IMR-90 (cell line): ENCODE measurements at regions not wholly inside any gene's neighbourhood (a gene's known extent, or its start where the extent isn't known, plus 50 kb on each side); places are given as distances from the start of the nearest gene placed in this dataset.

Source experiments
- ATAC-seq: fragments of 200-7000 bp; cut with Tn5 transposase; 2 replicates; pipeline ENCODE4 v1.9.1; 2020; ENCODE audit warnings: low read depth, mild to moderate bottlenecking, moderate library complexity
- BruUV-seq: library from RNA; stranded (reverse); fragments of 400-500 nt; replicated peaks from 2 replicates; lab custom pipeline; 2021; lab: Mats Ljungman, UMichigan
- CTCF ChIA-PET: fragments of 300-600 bp; formaldehyde crosslinking; extraction: SDS; loops from one replicate; lab custom pipeline; 2021; ENCODE audit warnings: antibody characterized with exemption; lab: Yijun Ruan, JAX
- POLR2A ChIA-PET: fragments of 300-600 bp; sonication (Branson Sonifier 250); formaldehyde crosslinking; loops from one replicate; lab custom pipeline; 2022; ENCODE audit warnings: antibody characterized with exemption; ENCODE audit not compliant: unreplicated experiment; lab: Charles Lee
- DNase-seq: peaks from one replicate; pipeline ENCODE4 v3.0.0; 2013
- H2AFZ ChIP-seq: replicated peaks from 2 replicates; pipeline ENCODE3; 2013; ENCODE audit warnings: low read length, mild to moderate bottlenecking; ENCODE audit not compliant: poor library complexity
- H2AK5ac ChIP-seq: 2 replicates; pipeline ENCODE4 v1.6.1; 2013; ENCODE audit warnings: low read depth, low read length, inconsistent platforms
- H2AK9ac ChIP-seq: replicated peaks from 2 replicates; pipeline ENCODE3; 2013; ENCODE audit warnings: mild to moderate bottlenecking, low read depth, low read length, moderate library complexity; ENCODE audit not compliant: poor library complexity
- H2BK120ac ChIP-seq: 2 replicates; pipeline ENCODE4 v1.6.1; 2013; ENCODE audit warnings: low read depth, low read length, inconsistent platforms
- H2BK15ac ChIP-seq: 3 replicates; pipeline ENCODE4 v1.6.1; 2013; ENCODE audit warnings: low read depth, low read length, inconsistent platforms
- H2BK20ac ChIP-seq: 2 replicates; pipeline ENCODE4 v1.6.1; 2013; ENCODE audit warnings: low read depth, mild to moderate bottlenecking, inconsistent platforms, low read length, moderate library complexity
- H2BK5ac ChIP-seq: 2 replicates; pipeline ENCODE4 v1.6.1; 2013; ENCODE audit warnings: mild to moderate bottlenecking, low read depth, low read length, inconsistent platforms; ENCODE audit not compliant: poor library complexity, severe bottlenecking
- H3K14ac ChIP-seq: replicated peaks from 2 replicates; pipeline ENCODE4 v1.6.1; 2013; ENCODE audit warnings: low read depth, low read length, inconsistent platforms
- H3K18ac ChIP-seq: 2 replicates; pipeline ENCODE4 v1.6.1; 2013; ENCODE audit warnings: low read depth, low read length, control low read depth
- H3K23ac ChIP-seq: 2 replicates; pipeline ENCODE4 v1.6.1; 2013; ENCODE audit warnings: low read depth, low read length, inconsistent platforms
- H3K27ac ChIP-seq: 2 replicates; pipeline ENCODE4 v1.5.1; 2013; ENCODE audit warnings: mild to moderate bottlenecking, control low read depth, low read length; ENCODE audit not compliant: insufficient read depth
- H3K27me3 ChIP-seq: 2 replicates; pipeline ENCODE4 v1.6.1; 2013; ENCODE audit warnings: low read length; ENCODE audit not compliant: control insufficient read depth, insufficient read depth
- H3K36me3 ChIP-seq: 2 replicates; pipeline ENCODE4 v1.6.1; 2013; ENCODE audit warnings: low read length, mixed read lengths; ENCODE audit not compliant: control insufficient read depth, insufficient read depth
- H3K4ac ChIP-seq: 2 replicates; pipeline ENCODE4 v1.6.1; 2013; ENCODE audit warnings: low read depth, low read length, inconsistent platforms
- H3K4me1 ChIP-seq: 2 replicates; pipeline ENCODE4 v1.6.1; 2013; ENCODE audit warnings: low read length, mixed read lengths; ENCODE audit not compliant: control insufficient read depth, insufficient read depth
- H3K4me2 ChIP-seq: 2 replicates; pipeline ENCODE4 v1.6.1; 2013; ENCODE audit warnings: low read depth, mild to moderate bottlenecking, control low read depth, low read length, moderate library complexity
- H3K4me3 ChIP-seq: 2 replicates; pipeline ENCODE4 v1.5.1; 2013; ENCODE audit warnings: low read depth, mild to moderate bottlenecking, control low read depth, low read length, moderate library complexity; ENCODE audit not compliant: insufficient read depth
- H3K56ac ChIP-seq: 2 replicates; pipeline ENCODE4 v1.6.1; 2013; ENCODE audit warnings: low read length, inconsistent platforms; ENCODE audit not compliant: insufficient read depth; ENCODE audit errors: extremely low read depth
- H3K79me1 ChIP-seq, 2 experiments: 2 replicates each; pipeline ENCODE4 v1.6.1; 2013; ENCODE audit warnings: low read length in 2 of 2, inconsistent platforms in 1 of 2, low read depth in 1 of 2
- H3K9ac ChIP-seq: 2 replicates; pipeline ENCODE4 v1.6.1; 2013; ENCODE audit warnings: low read depth, low read length, control low read depth
- H3K9me1 ChIP-seq: 2 replicates; pipeline ENCODE4 v1.6.1; 2013; ENCODE audit warnings: low read length, inconsistent platforms; ENCODE audit not compliant: insufficient read depth
- H3K9me3 ChIP-seq: 2 replicates; pipeline ENCODE4 v1.6.1; 2013; ENCODE audit warnings: low read length; ENCODE audit not compliant: control insufficient read depth, insufficient read depth
- H4K20me1 ChIP-seq: 2 replicates; pipeline ENCODE4 v1.6.1; 2013; ENCODE audit warnings: low read length, inconsistent platforms; ENCODE audit not compliant: insufficient read depth
- H4K5ac ChIP-seq: 2 replicates; pipeline ENCODE4 v1.6.1; 2013; ENCODE audit warnings: mild to moderate bottlenecking, low read depth, low read length, control low read depth
- H4K8ac ChIP-seq, 2 experiments: 2 replicates each; pipeline ENCODE4 v1.6.1; 2013; ENCODE audit warnings: low read depth in 2 of 2, low read length in 2 of 2, control low read depth in 1 of 2, inconsistent platforms in 1 of 2
- H4K91ac ChIP-seq: 2 replicates; pipeline ENCODE4 v1.6.1; 2013; ENCODE audit warnings: low read depth, low read length, inconsistent platforms; ENCODE audit not compliant: insufficient read depth
- CEBPB ChIP-seq: IDR thresholded peaks from 2 replicates; pipeline ENCODE4 v1.6.1; 2012; ENCODE audit warnings: low read depth, low read length, improper control_type of control experiment
- FOS ChIP-seq: fragments of 150-350 bp; IDR thresholded peaks from 2 replicates; pipeline ENCODE4 v1.6.1; 2016; ENCODE audit warnings: low read depth, low read length
- MAZ ChIP-seq: IDR thresholded peaks from 2 replicates; pipeline ENCODE4 v1.6.1; 2012; ENCODE audit warnings: low read depth, mild to moderate bottlenecking, low read length, improper control_type of control experiment, moderate library complexity, borderline replicate concordance
- RAD21 ChIP-seq: IDR thresholded peaks from 2 replicates; pipeline ENCODE4 v1.6.1; 2012; ENCODE audit warnings: low read length, improper control_type of control experiment
- RFX5 ChIP-seq: IDR thresholded peaks from 2 replicates; pipeline ENCODE4 v1.8.0; 2012; ENCODE audit warnings: low read depth, mild to moderate bottlenecking, low read length, moderate library complexity
- SMC3 ChIP-seq: fragments of 150-350 bp; IDR thresholded peaks from 2 replicates; pipeline ENCODE4 v1.6.1; 2016; ENCODE audit warnings: low read depth, mild to moderate bottlenecking, antibody characterized with exemption, low read length, moderate library complexity
- WGBS, 2 experiments: methylation state at CpG; one replicate each; pipeline versions ENCODE4 v1.1.5 to v1.1.7; 2013; ENCODE audit warnings: missing lambda C conversion rate in 2 of 2; ENCODE audit not compliant: insufficient read length in 1 of 2; ENCODE audit errors: extremely low coverage in 2 of 2; 5-methylcytosine and 5-hydroxymethylcytosine counted together
- dilution Hi-C: fragments of 300-500 bp; cut with HindIII; formaldehyde crosslinking; loops from one replicate; pipeline ENCODE4 v1.14.3; 2018; ENCODE audit warnings: low sequenced_read_pairs; ENCODE audit not compliant: unreplicated experiment
- in situ Hi-C: fragments of 300-500 bp; cut with MboI; formaldehyde crosslinking; loops from 3 replicates; pipeline ENCODE4 v1.14.3; 2019; ENCODE audit warnings: low sequenced_read_pairs, inconsistent platforms, mixed read lengths
- intact Hi-C: fragments of 100-400 bp; cut with micrococcal nuclease; formaldehyde crosslinking; loops from 2 replicates; pipeline ENCODE4 v1.10.0; 2022

DNA sequence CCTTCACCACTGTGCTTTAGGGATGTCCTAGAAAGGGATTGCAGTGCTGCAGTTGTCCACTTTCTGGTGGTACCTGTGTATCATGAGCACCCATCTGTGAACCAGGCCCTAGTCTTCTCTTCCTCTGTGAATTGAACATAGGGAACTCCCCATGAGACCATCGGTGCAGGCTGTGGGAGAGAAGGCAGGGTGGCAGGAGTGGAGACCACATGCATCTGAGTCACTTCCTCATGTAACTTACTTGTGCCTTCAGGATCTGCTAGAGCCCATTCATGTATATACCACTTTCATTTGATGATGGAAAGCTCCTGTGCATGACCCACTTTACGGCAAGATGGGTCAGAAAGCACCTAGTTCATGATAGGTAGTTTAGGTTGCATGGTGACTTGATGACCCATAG lies 478.1 kb upstream of the CDH9 start:
- no peak overlapping the region for H4K8ac ChIP-seq
- BruUV-seq: no TSS peak
- no peak overlapping the region for H2BK15ac ChIP-seq
- in situ Hi-C loops (no loop called here), dilution Hi-C loops (no loop called here), intact Hi-C loops (no loop called here)
- no peaks in the 10 kb centered on the region for H3K4me1 ChIP-seq
- H3K4ac ChIP-seq: no peak overlapping the region
- H2BK120ac ChIP-seq: no peak overlapping the region
- H2BK20ac ChIP-seq: no peak overlapping the region
- no peak overlapping the region for H3K56ac ChIP-seq
- H3K9ac ChIP-seq: no peak overlapping the region
- H4K20me1 ChIP-seq: no peaks in the 10 kb centered on the region
- no peak overlapping the region for H4K91ac ChIP-seq
- H4K5ac ChIP-seq: no peak overlapping the region
- no CpG with 5 or more reads among the region's 2 CpGs for WGBS, 2 experiments
- no peak overlapping the region for H2AFZ ChIP-seq
- no peak for DNase-seq
- no peaks in the 10 kb centered on the region for H3K36me3 ChIP-seq
- no peak overlapping the region for H3K4me2 ChIP-seq
- no peak overlapping the region for H2AK9ac ChIP-seq
- no peak for ATAC-seq
- POLR2A ChIA-PET: no interaction called here
- peaks cover 3% of the 10 kb centered on the region; the same call in 1 of the 2 replicates for H3K9me3 ChIP-seq
- H2BK5ac ChIP-seq: no peak overlapping the region
- CTCF ChIA-PET: no interaction called here
- H3K23ac ChIP-seq: no peak overlapping the region
- no peaks in the 10 kb centered on the region for H3K27me3 ChIP-seq
- no peak for TF ChIP-seq RFX5
- no peak for TF ChIP-seq MAZ
- no peak for TF ChIP-seq SMC3
- TF ChIP-seq CEBPB: no peak
- TF ChIP-seq FOS: no peak
- TF ChIP-seq RAD21: no peak
- no peak overlapping the region for H3K27ac ChIP-seq
- no peak overlapping the region for H3K4me3 ChIP-seq
- H3K9me1 ChIP-seq: no peaks in the 10 kb centered on the region
- H3K14ac ChIP-seq: no peak overlapping the region
- no peak overlapping the region for H2AK5ac ChIP-seq
- no peak overlapping the region for H3K18ac ChIP-seq
- no peaks in the 10 kb centered on the region for H3K79me1 ChIP-seq
